ENCODE measurements at regions not wholly inside any gene's neighbourhood (a gene's known extent, or its start where the extent isn't known, plus 50 kb on each side); places are given as distances from the start of the nearest gene placed in this dataset.

- Histone ChIP-seq H3K27me3 (replicated peaks; ENCODE audit: insufficient read depth) (no peaks in the 10 kb centered on the region), H3K36me3 (no peaks in the 10 kb centered on the region), H3K9me3 (no peaks in the 10 kb centered on the region), H3K27ac (no peak overlapping the region), H3K4me1 (replicated peaks) (no peaks in the 10 kb centered on the region), H3K4me3 (no peak overlapping the region)
- no peak for TF ChIP-seq POLR2AphosphoS5 (IDR thresholded peaks at IDR 0.05)
- TF ChIP-seq CTCF (IDR thresholded peaks at IDR 0.05) = no peak
- no peak for TF ChIP-seq POLR2A (IDR thresholded peaks at IDR 0.05)
- intact Hi-C loops (cut with DNase I) = no loop called here
- 86% methylated on average over 4 of the region's 4 CpGs for WGBS
- no peak for DNase-seq (ENCODE audit: low spot score)
Observed at GRCh38 chr12:78671295-78671694, 193.3 kb upstream of the SYT1 start.

- Histone ChIP-seq H3K9me3 (no peaks in the 10 kb centered on the region), H3K4me3 (no peak overlapping the region), H3K36me3 (no peaks in the 10 kb centered on the region), H3K27me3 (replicated peaks; ENCODE audit: insufficient read depth) (no peaks in the 10 kb centered on the region), H3K4me1 (replicated peaks) (no peaks in the 10 kb centered on the region), H3K27ac (no peak overlapping the region)
- TF ChIP-seq CTCF (IDR thresholded peaks at IDR 0.05) (no peak), POLR2AphosphoS5 (IDR thresholded peaks at IDR 0.05) (no peak), POLR2A (IDR thresholded peaks at IDR 0.05) (no peak)
- 98% methylated on average over 2 of the region's 2 CpGs for WGBS
- intact Hi-C loops (cut with DNase I) = no loop called here
- no peak for DNase-seq (ENCODE audit: low spot score)
Observed at GRCh38 chr12:78672033-78672432, 192.5 kb upstream of the SYT1 start.

- H3K27me3 ChIP-seq (replicated peaks; ENCODE audit: insufficient read depth) = no peaks in the 10 kb centered on the region
- DNase-seq (ENCODE audit: low spot score) = no peak
- intact Hi-C loops (cut with DNase I) = no loop called here
- H3K4me3 ChIP-seq = no peak overlapping the region
- no peak overlapping the region for H3K27ac ChIP-seq
- H3K4me1 ChIP-seq (replicated peaks) = no peaks in the 10 kb centered on the region
- TF ChIP-seq POLR2A (IDR thresholded peaks at IDR 0.05) (no peak), POLR2AphosphoS5 (IDR thresholded peaks at IDR 0.05) (no peak), CTCF (IDR thresholded peaks at IDR 0.05) (no peak)
- 54% methylated on average over 2 of the region's 2 CpGs for WGBS
- no peaks in the 10 kb centered on the region for H3K9me3 ChIP-seq
- no peaks in the 10 kb centered on the region for H3K36me3 ChIP-seq
Observed at GRCh38 chr12:78674311-78675090, 190.1 kb upstream of the SYT1 start.

- Histone ChIP-seq H3K36me3 (no peaks in the 10 kb centered on the region), H3K4me3 (no peak overlapping the region), H3K27me3 (replicated peaks; ENCODE audit: insufficient read depth) (no peaks in the 10 kb centered on the region), H3K27ac (no peak overlapping the region), H3K9me3 (no peaks in the 10 kb centered on the region), H3K4me1 (replicated peaks) (no peaks in the 10 kb centered on the region)
- WGBS = 76% methylated on average over 4 of the region's 4 CpGs
- no peak for DNase-seq (ENCODE audit: low spot score)
- intact Hi-C loops (cut with DNase I) = no loop called here
- no peak for TF ChIP-seq POLR2A (IDR thresholded peaks at IDR 0.05)
- TF ChIP-seq CTCF (IDR thresholded peaks at IDR 0.05) = no peak
- no peak for TF ChIP-seq POLR2AphosphoS5 (IDR thresholded peaks at IDR 0.05)
Observed at GRCh38 chr12:78680596-78680995, 184.0 kb upstream of the SYT1 start.

- DNase-seq (ENCODE audit: low spot score) = no peak
- Histone ChIP-seq H3K4me3 (no peak overlapping the region), H3K4me1 (replicated peaks) (no peaks in the 10 kb centered on the region), H3K27me3 (replicated peaks; ENCODE audit: insufficient read depth) (no peaks in the 10 kb centered on the region), H3K9me3 (no peaks in the 10 kb centered on the region), H3K36me3 (no peaks in the 10 kb centered on the region), H3K27ac (no peak overlapping the region)
- WGBS = 60% methylated on average over 3 of the region's 3 CpGs
- intact Hi-C loops (cut with DNase I) = no loop called here
- TF ChIP-seq POLR2AphosphoS5 (IDR thresholded peaks at IDR 0.05) (no peak), CTCF (IDR thresholded peaks at IDR 0.05) (no peak), POLR2A (IDR thresholded peaks at IDR 0.05) (no peak)
Observed at GRCh38 chr12:78683031-78683430, 181.5 kb upstream of the SYT1 start.

Measured in prostate gland (tissue), 2 donors.